AG09319 (cell line): ENCODE measurements at regions not wholly inside any gene's neighbourhood (a gene's known extent, or its start where the extent isn't known, plus 50 kb on each side); places are given as distances from the start of the nearest gene placed in this dataset.

Experiments
- DNase-seq: peaks from one replicate; pipeline ENCODE4 v3.0.0-alpha.2; 2010; ENCODE audit warnings: low read depth; ENCODE audit errors: extremely low read depth
- CTCF ChIP-seq: IDR thresholded peaks from 2 replicates; pipeline ENCODE4 v1.5.1; 2011; ENCODE audit warnings: low read depth, mild to moderate bottlenecking, inconsistent platforms, low read length, moderate library complexity

GRCh38 chr14:26990946-26991345 is 393.1 kb upstream of the NOVA1 start:
- no peak for TF ChIP-seq CTCF
- no peak for DNase-seq

GRCh38 chr14:26992403-26993115 is 394.7 kb upstream of the NOVA1 start:
- TF ChIP-seq CTCF = no peak

GRCh38 chr14:26993556-26993955 is 395.7 kb upstream of the NOVA1 start:
- DNase-seq = no peak
- TF ChIP-seq CTCF = no peak

More at GRCh38 chr14:26992403-26993115, 394.7 kb upstream of the NOVA1 start:
- DNase-seq = no peak

- DNase-seq = no peak
- no peak for TF ChIP-seq CTCF
Observed at GRCh38 chr14:26995301-26995700, 397.5 kb upstream of the NOVA1 start.

GRCh38 chr14:26996246-26996645 is 398.4 kb upstream of the NOVA1 start:
- no peak for TF ChIP-seq CTCF

GRCh38 chr14:27002179-27002578 is 404.3 kb upstream of the NOVA1 start:
- DNase-seq = no peak
- TF ChIP-seq CTCF = no peak

More at GRCh38 chr14:26996246-26996645, 398.4 kb upstream of the NOVA1 start:
- DNase-seq = no peak

- TF ChIP-seq CTCF = no peak
- DNase-seq = no peak
Observed at GRCh38 chr14:27006570-27006969, 408.7 kb upstream of the NOVA1 start.
